ENCODE measurements at regions not wholly inside any gene's neighbourhood (a gene's known extent, or its start where the extent isn't known, plus 50 kb on each side); places are given as distances from the start of the nearest gene placed in this dataset.

- TF ChIP-seq, protein P1, sequence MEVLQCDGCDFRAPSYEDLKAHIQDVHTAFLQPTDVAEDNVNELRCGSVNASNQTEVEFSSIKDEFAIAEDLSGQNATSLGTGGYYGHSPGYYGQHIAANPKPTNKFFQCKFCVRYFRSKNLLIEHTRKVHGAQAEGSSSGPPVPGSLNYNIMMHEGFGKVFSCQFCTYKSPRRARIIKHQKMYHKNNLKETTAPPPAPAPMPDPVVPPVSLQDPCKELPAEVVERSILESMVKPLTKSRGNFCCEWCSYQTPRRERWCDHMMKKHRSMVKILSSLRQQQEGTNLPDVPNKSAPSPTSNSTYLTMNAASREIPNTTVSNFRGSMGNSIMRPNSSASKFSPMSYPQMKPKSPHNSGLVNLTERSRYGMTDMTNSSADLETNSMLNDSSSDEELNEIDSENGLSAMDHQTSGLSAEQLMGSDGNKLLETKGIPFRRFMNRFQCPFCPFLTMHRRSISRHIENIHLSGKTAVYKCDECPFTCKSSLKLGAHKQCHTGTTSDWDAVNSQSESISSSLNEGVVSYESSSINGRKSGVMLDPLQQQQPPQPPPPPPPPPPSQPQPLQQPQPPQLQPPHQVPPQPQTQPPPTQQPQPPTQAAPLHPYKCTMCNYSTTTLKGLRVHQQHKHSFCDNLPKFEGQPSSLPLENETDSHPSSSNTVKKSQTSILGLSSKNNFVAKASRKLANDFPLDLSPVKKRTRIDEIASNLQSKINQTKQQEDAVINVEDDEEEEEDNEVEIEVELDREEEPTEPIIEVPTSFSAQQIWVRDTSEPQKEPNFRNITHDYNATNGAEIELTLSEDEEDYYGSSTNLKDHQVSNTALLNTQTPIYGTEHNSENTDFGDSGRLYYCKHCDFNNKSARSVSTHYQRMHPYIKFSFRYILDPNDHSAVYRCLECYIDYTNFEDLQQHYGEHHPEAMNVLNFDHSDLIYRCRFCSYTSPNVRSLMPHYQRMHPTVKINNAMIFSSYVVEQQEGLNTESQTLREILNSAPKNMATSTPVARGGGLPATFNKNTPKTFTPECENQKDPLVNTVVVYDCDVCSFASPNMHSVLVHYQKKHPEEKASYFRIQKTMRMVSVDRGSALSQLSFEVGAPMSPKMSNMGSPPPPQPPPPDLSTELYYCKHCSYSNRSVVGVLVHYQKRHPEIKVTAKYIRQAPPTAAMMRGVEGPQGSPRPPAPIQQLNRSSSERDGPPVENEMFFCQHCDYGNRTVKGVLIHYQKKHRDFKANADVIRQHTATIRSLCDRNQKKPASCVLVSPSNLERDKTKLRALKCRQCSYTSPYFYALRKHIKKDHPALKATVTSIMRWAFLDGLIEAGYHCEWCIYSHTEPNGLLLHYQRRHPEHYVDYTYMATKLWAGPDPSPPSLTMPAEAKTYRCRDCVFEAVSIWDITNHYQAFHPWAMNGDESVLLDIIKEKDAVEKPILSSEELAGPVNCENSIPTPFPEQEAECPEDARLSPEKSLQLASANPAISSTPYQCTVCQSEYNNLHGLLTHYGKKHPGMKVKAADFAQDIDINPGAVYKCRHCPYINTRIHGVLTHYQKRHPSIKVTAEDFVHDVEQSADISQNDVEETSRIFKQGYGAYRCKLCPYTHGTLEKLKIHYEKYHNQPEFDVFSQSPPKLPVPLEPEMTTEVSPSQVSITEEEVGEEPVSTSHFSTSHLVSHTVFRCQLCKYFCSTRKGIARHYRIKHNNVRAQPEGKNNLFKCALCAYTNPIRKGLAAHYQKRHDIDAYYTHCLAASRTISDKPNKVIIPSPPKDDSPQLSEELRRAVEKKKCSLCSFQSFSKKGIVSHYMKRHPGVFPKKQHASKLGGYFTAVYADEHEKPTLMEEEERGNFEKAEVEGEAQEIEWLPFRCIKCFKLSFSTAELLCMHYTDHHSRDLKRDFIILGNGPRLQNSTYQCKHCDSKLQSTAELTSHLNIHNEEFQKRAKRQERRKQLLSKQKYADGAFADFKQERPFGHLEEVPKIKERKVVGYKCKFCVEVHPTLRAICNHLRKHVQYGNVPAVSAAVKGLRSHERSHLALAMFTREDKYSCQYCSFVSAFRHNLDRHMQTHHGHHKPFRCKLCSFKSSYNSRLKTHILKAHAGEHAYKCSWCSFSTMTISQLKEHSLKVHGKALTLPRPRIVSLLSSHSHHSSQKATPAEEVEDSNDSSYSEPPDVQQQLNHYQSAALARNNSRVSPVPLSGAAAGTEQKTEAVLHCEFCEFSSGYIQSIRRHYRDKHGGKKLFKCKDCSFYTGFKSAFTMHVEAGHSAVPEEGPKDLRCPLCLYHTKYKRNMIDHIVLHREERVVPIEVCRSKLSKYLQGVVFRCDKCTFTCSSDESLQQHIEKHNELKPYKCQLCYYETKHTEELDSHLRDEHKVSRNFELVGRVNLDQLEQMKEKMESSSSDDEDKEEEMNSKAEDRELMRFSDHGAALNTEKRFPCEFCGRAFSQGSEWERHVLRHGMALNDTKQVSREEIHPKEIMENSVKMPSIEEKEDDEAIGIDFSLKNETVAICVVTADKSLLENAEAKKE (CRISPR knock-in tag; IDR thresholded peaks at IDR 0.05) = no peak
- TF ChIP-seq ZNF331 (CRISPR knock-in tag; IDR thresholded peaks at IDR 0.05; ENCODE audit: low read depth) (no peak), JUNB (IDR thresholded peaks at IDR 0.05; ENCODE audit: unreplicated experiment) (no peak), STAT1 (IDR thresholded peaks at IDR 0.05; ENCODE audit: unreplicated experiment) (no peak), EZH2 (IDR thresholded peaks at IDR 0.05; ENCODE audit: low read depth, unreplicated experiment) (no peak)
Observed at GRCh38 chr18:25771796-25772195, 318.6 kb downstream of the SS18 start (continued).

DNA sequence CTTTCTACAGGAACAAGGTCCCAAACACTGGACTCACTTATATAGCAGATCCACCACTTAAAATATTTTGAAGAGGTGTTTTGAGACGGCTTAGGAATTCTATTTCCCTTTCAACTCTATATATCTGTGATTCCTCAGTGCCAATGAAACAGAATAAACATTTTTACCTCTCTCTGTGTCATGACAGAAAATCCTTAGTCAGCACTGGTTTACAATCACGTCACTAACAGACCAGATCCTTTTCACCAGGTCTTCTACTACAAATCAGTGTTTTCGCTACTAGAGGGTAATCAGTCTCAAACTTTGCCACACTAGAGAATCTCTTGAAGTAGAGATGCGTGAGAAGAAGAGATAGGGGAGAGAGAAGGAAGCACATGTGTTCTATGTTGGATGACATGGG is 325.6 kb downstream of the SS18 start:
- no peak for DNase-seq (ENCODE audit: low spot score)
- H3K4me3 Mint-ChIP-seq = no peak overlapping the region
- Histone ChIP-seq H3K9me2 (ENCODE audit: insufficient read depth) (no peaks in the 10 kb centered on the region), H3K27me3 (ENCODE audit: insufficient read depth) (no peaks in the 10 kb centered on the region), H3K79me2 (replicated peaks; ENCODE audit: insufficient read depth) (no peaks in the 10 kb centered on the region), H3K27ac (ENCODE audit: low read depth) (no peak overlapping the region), H3K36me3 (ENCODE audit: insufficient read depth) (no peaks in the 10 kb centered on the region), H3K4me3 (no peak overlapping the region), H2AFZ (no peak overlapping the region), H3K4me1 (ENCODE audit: insufficient read depth) (no peaks in the 10 kb centered on the region), H3F3A (replicated peaks; ENCODE audit: low read depth) (no peaks in the 10 kb centered on the region), H4K20me1 (replicated peaks; ENCODE audit: insufficient read depth) (no peaks in the 10 kb centered on the region), H3K4me2 (no peak overlapping the region)
- H3K36me3 Mint-ChIP-seq (ENCODE audit: low read depth) = no peaks in the 10 kb centered on the region
- ATAC-seq = no peak
- H3K4me1 Mint-ChIP-seq = no peaks in the 10 kb centered on the region
- no peaks in the 10 kb centered on the region; the same call in 2 of the 3 replicates for H3K9me3 Mint-ChIP-seq
- H3K27me3 Mint-ChIP-seq (ENCODE audit: insufficient read depth, low read depth, poor library complexity) = no peaks in the 10 kb centered on the region
- no peak overlapping the region for H3K27ac Mint-ChIP-seq
- TF ChIP-seq, protein P1 (CRISPR knock-in tag; IDR thresholded peaks at IDR 0.05) = no peak
- TF ChIP-seq JUNB (IDR thresholded peaks at IDR 0.05; ENCODE audit: unreplicated experiment) (no peak), ZNF331 (CRISPR knock-in tag; IDR thresholded peaks at IDR 0.05; ENCODE audit: low read depth) (no peak)
- TF ChIP-seq, protein P2, sequence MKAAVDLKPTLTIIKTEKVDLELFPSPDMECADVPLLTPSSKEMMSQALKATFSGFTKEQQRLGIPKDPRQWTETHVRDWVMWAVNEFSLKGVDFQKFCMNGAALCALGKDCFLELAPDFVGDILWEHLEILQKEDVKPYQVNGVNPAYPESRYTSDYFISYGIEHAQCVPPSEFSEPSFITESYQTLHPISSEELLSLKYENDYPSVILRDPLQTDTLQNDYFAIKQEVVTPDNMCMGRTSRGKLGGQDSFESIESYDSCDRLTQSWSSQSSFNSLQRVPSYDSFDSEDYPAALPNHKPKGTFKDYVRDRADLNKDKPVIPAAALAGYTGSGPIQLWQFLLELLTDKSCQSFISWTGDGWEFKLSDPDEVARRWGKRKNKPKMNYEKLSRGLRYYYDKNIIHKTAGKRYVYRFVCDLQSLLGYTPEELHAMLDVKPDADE (IDR thresholded peaks at IDR 0.05) = no peak

All from GM23338 (cell line).